Fibroblast of the aortic adventitia (primary cell): ENCODE measurements at regions not wholly inside any gene's neighbourhood (a gene's known extent, or its start where the extent isn't known, plus 50 kb on each side); places are given as distances from the start of the nearest gene placed in this dataset.

Experiments used
- DNase-seq: peaks from one replicate; pipeline ENCODE4 v3.0.0-alpha.2; 2010; ENCODE audit warnings: low read depth
- H3K4me3 ChIP-seq: 2 replicates; pipeline ENCODE4 v1.5.1; 2011; ENCODE audit warnings: low read depth, mild to moderate bottlenecking, control low read depth, low read length, moderate library complexity
- TF ChIP-seq, protein P1 (sequence below): IDR thresholded peaks from 2 replicates; pipeline ENCODE4 v1.5.1; 2011; ENCODE audit warnings: mild to moderate bottlenecking, low read length, control low read depth, inconsistent platforms; ENCODE audit not compliant: insufficient read depth

GRCh38 chr13:57857945-57858344 lies 226.4 kb downstream of the PCDH17 start:
- DNase-seq: no peak
- no peak overlapping the region for H3K4me3 ChIP-seq

DNA sequence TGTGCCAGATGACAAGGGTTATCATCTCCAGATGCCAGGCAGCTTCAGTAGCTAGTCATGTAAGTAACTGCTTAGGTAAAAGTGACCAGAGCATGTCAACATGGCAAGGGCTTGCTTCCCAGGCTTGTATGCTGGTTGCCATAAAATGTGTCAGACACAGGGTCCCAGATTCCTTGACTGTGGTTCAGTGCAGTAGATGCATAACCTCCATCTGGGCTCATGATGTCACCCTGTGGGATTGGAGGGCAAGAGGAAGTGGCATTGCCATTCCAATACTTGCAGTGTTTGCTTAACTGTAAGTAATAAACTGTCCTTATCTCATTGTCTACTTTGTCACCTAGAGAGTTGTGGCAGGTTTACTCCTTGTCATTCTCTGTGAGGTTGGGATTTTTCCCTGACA lies 226.8 kb downstream of the PCDH17 start:
- no peak for DNase-seq
- H3K4me3 ChIP-seq: no peak overlapping the region
- TF ChIP-seq, protein P1, sequence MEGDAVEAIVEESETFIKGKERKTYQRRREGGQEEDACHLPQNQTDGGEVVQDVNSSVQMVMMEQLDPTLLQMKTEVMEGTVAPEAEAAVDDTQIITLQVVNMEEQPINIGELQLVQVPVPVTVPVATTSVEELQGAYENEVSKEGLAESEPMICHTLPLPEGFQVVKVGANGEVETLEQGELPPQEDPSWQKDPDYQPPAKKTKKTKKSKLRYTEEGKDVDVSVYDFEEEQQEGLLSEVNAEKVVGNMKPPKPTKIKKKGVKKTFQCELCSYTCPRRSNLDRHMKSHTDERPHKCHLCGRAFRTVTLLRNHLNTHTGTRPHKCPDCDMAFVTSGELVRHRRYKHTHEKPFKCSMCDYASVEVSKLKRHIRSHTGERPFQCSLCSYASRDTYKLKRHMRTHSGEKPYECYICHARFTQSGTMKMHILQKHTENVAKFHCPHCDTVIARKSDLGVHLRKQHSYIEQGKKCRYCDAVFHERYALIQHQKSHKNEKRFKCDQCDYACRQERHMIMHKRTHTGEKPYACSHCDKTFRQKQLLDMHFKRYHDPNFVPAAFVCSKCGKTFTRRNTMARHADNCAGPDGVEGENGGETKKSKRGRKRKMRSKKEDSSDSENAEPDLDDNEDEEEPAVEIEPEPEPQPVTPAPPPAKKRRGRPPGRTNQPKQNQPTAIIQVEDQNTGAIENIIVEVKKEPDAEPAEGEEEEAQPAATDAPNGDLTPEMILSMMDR: no peak

More at GRCh38 chr13:57857945-57858344, 226.4 kb downstream of the PCDH17 start:
- TF ChIP-seq, protein P1: no peak

- TF ChIP-seq, protein P1: no peak
- no peak for DNase-seq
These were observed 231.3 kb downstream of the PCDH17 start for GRCh38 chr13:57862879-57863278.

DNA sequence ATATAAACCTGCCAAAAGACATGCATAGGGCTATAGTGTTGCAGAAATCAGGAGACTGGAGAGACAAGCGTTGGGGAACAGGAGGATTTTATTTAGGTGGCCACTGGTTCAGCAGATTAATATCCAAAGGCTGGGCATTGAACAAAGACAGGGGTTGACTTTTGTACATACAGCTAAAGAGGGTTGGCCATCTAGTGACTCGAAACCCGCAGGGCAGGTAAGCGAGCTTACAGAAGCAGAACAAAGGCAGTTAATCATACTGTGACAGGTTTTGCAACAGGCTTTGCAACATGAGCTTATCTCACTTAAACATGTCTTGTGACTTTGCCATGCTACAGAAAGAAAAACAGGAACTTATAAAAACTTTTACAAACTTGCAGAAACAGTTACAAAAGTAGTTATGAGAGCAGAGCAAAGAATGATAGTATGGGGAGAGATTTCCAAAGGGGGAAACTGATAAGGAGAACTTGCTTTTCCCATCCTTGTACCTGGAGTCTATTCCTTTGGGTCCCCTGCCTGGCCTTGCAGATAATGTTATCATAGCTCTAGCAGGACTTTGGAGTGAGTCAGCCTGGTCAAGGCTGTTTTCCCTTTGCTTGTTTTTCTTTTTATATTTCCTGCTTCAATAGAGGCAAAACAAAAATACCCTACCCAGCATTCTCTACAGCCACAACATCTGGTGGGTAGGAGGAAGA lies 234.2 kb downstream of the PCDH17 start:
- no peak overlapping the region for H3K4me3 ChIP-seq
- DNase-seq: no peak
- TF ChIP-seq, protein P1: no peak

More at GRCh38 chr13:57862879-57863278, 231.3 kb downstream of the PCDH17 start:
- no peak overlapping the region for H3K4me3 ChIP-seq

DNA sequence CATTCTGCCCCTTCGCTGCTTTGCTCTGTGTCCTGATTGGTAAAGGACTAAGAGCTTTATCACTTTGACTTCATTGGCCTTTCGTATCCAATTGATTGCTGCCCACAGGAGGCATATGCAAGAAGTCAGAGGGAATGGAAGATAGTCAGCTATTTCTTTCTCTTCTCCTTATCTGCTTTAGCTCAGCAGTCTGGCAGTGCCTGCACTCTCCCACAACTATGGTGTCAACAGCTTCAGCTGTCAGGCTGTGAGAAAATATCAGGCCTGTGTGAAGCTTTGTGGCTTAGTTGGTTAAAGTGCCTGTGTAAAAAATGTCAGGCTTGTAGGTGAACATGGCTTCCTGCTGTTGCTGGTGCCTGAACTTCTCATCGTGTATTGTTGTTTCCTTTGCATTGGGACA lies 243.0 kb downstream of the PCDH17 start:
- no peak for DNase-seq
- no peak overlapping the region for H3K4me3 ChIP-seq
- TF ChIP-seq, protein P1: no peak

DNA sequence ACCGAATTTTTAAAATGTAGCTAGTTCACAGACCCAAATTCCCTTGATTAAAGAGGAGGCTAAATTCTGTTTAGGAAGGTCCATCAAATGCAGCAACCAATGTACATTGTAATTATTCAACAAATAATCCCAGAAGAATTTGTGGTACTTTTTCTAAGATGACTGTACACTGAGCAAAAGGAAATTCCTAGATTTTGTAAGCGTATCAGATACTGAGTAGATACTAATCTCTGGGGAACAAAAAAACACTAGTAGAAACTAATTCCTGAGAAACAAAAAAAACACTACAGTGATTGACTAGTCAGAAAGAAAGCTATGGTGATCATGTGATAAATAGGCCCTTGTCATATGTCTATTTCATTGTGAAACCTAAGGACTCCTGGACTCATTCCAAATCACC lies 246.1 kb downstream of the PCDH17 start:
- TF ChIP-seq, protein P1: no peak
- DNase-seq: no peak
- no peak overlapping the region for H3K4me3 ChIP-seq

- no peak for DNase-seq
- TF ChIP-seq, protein P1: no peak
- no peak overlapping the region for H3K4me3 ChIP-seq
These were observed 246.7 kb downstream of the PCDH17 start for GRCh38 chr13:57878291-57878690.
